Stomach (tissue), 8 donors: ENCODE measurements at regions not wholly inside any gene's neighbourhood (a gene's known extent, or its start where the extent isn't known, plus 50 kb on each side); places are given as distances from the start of the nearest gene placed in this dataset.

Source experiments
- DNase-seq, 2 donors: peaks; one replicate each; pipeline versions ENCODE4 v3.0.0 to v3.0.0-alpha.2; 2013 to 2019
- H3K27ac ChIP-seq, 5 donors: fragments of 200-600 bp in 4 of 5; sonication (generic) in 4 of 5; one replicate each; pipeline ENCODE4 v1.5.1; 2013 to 2019; ENCODE audit warnings: mild to moderate bottlenecking in 1 of 5, moderate library complexity in 1 of 5
- H3K27me3 ChIP-seq, 3 donors: fragments of 200-600 bp; sonication (generic); one replicate each; pipeline ENCODE4 v1.5.1; 2017 to 2019; ENCODE audit warnings: mixed run types in 1 of 3
- H3K36me3 ChIP-seq, 4 donors: fragments of 200-600 bp; sonication (generic); 1 replicate in 3 of 4; 2 replicates in 1 of 4; pipeline ENCODE4 v1.5.1; 2016 to 2019
- H3K4me1 ChIP-seq, 4 donors: fragments of 200-600 bp; sonication (generic); one replicate each; pipeline ENCODE4 v1.5.1; 2016 to 2019
- H3K4me3 ChIP-seq, 4 donors: fragments of 200-600 bp; sonication (generic) in 3 of 4; one replicate each; pipeline ENCODE4 v1.5.1; 2016 to 2019; ENCODE audit warnings: mild to moderate bottlenecking in 1 of 4
- H3K9me3 ChIP-seq, 4 donors: fragments of 200-600 bp; sonication (generic); one replicate each; pipeline ENCODE4 v1.5.1; 2016 to 2019
- EP300 ChIP-seq: sonication (generic); formaldehyde crosslinking; IDR thresholded peaks from one replicate; pipeline ENCODE4 v1.6.1; 2017; ENCODE audit warnings: antibody characterized with exemption
- POLR2A ChIP-seq, 4 donors: fragments of 450-650 bp; IDR thresholded peaks; one replicate each; pipeline ENCODE4 v1.6.1; 2016; ENCODE audit warnings: antibody characterized with exemption in 4 of 4, control low read depth in 2 of 4, mild to moderate bottlenecking in 1 of 4, moderate library complexity in 1 of 4
- POLR2AphosphoS5 ChIP-seq, 3 donors: sonication (generic); formaldehyde crosslinking; IDR thresholded peaks; one replicate each; pipeline ENCODE4 v1.6.1; 2016; ENCODE audit warnings: antibody characterized with exemption in 3 of 3
- WGBS, 5 donors: extraction: QIAGEN DNeasy Blood & Tissue Kit in 3 of 5; methylation state at CpG; one replicate each; pipeline versions ENCODE4 v1.1.5 to v1.1.7; 2013 to 2018; 5-methylcytosine and 5-hydroxymethylcytosine counted together
- intact Hi-C: fragments of 100-400 bp; cut with DNase I; formaldehyde crosslinking; loops from one replicate; pipeline ENCODE4 v1.15.1; 2023; ENCODE audit warnings: low total_unique reads
- TF ChIP-seq, protein P1 (sequence below), 7 experiments: fragments of 450-650 bp in 4 of 7; fragments of 200-600 bp in 3 of 7; sonication (generic) in 3 of 7; IDR thresholded peaks; one replicate each; pipeline ENCODE4 v1.5.1; 2016 to 2019; ENCODE audit warnings: antibody characterized with exemption in 7 of 7, control low read depth in 2 of 7, mild to moderate bottlenecking in 1 of 7
- donor health status: healthy with polysubstance abuse.
- donor health status: Bipolar disorder and iron deficiency.
- donor health status: healthy.

DNA sequence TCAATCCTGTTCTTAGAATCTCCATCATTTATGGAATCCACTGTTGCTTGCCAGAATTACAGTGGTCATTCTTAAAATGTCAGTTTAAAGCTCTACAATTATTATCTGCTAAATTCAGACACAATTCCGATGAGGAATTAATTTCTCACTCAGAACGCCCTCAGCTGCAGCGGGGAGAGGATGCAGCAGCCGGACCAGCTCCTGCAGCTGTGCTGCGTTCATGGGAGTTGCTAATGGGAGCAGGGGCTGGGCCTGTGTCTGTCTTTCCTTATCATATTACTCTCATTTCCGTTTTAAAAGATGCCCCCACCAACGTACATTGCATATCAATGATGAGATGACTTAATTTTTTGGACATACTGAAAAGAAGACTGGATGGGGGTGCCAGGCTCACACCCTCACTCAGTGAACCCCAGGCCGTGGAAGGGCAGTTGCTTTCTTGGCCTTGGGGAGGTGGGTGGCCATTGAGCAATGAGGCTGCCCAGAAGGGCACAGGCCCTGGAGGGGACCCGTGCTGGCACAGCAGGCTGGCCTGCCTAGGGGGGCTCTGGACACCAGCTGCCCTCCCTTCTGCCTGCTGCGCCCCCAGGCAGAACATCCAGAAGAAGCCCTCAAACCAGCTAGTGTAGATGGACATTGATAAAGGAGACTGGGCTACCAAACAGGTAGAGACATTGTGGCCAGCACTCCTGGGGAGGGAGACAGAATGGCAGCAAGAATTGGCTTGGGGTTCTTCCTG lies 503.6 kb upstream of the MYT1L start:
- intact Hi-C loops = no loop called here
- Histone ChIP-seq H3K4me3 (no peak overlapping the region), H3K9me3 (peaks cover 0 to 7% (median 0%) of the 10 kb centered on the region in 4 donors), H3K36me3 (no peaks in the 10 kb centered on the region), H3K27ac (no peak overlapping the region), H3K4me1 (no peaks in the 10 kb centered on the region), H3K27me3 (peaks cover 0 to 4% (median 0%) of the 10 kb centered on the region in 3 donors)
- 72 to 78% (median 76%) methylated on average over 10 of the region's 10 CpGs for WGBS, 5 donors
- peak in 1 of 2 donors; percentile 18 for DNase-seq
- TF ChIP-seq EP300 = no peak
- no peak for TF ChIP-seq POLR2A (IDR thresholded peaks at IDR 0.05)
- TF ChIP-seq POLR2AphosphoS5 (IDR thresholded peaks at IDR 0.05) = no peak
- TF ChIP-seq, protein P1, sequence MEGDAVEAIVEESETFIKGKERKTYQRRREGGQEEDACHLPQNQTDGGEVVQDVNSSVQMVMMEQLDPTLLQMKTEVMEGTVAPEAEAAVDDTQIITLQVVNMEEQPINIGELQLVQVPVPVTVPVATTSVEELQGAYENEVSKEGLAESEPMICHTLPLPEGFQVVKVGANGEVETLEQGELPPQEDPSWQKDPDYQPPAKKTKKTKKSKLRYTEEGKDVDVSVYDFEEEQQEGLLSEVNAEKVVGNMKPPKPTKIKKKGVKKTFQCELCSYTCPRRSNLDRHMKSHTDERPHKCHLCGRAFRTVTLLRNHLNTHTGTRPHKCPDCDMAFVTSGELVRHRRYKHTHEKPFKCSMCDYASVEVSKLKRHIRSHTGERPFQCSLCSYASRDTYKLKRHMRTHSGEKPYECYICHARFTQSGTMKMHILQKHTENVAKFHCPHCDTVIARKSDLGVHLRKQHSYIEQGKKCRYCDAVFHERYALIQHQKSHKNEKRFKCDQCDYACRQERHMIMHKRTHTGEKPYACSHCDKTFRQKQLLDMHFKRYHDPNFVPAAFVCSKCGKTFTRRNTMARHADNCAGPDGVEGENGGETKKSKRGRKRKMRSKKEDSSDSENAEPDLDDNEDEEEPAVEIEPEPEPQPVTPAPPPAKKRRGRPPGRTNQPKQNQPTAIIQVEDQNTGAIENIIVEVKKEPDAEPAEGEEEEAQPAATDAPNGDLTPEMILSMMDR (IDR thresholded peaks at IDR 0.05) = no peak

DNA sequence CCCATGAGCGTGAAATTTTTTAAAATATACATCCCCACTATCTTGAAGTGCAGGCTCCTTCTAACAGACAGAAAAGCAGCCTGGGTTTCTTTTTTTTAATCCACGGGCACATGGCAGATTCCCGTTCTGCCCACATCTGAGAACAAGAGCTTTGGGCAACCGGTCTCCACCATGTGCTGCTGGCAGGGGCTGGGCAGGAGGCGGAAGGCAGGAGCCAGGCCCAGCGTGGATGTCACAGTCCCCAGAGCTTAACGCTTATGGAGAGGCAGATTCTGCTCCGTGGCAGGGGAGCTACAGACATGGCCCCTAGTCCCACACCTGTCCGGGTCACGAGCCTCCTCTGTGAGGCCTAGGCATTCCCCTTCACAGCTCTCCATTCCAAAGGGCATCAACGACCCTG lies 503.0 kb upstream of the MYT1L start:
- intact Hi-C loops = no loop called here
- WGBS, 5 donors = 76 to 83% (median 79%) methylated on average over 11 of the region's 11 CpGs
- peak in 1 of 2 donors; percentile 14 for DNase-seq

DNA sequence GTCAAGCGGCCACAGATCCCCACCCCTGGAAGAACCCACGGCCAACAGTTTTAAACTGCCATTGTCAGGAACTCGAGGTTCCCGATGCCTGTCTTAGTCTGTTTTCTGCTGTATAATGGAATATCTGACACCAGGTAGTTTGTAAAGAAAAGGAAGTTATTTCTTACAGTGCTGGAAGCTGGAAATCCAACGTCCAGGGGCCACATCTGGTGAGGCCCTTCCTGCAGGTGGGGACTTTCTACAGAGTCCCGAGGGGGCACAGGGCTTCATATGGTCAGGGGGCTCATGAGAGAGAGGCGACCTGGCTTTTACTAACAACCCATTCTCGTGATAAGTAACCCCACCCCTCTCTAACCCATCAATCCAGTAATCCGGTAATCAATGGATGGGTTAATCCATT lies 501.6 kb upstream of the MYT1L start:
- Histone ChIP-seq H3K36me3 (no peaks in the 10 kb centered on the region), H3K9me3 (peaks cover 0 to 7% (median 0%) of the 10 kb centered on the region in 4 donors), H3K4me1 (no peaks in the 10 kb centered on the region), H3K27ac (no peak overlapping the region), H3K27me3 (peaks cover 0 to 4% (median 0%) of the 10 kb centered on the region in 3 donors), H3K4me3 (no peak overlapping the region)
- 77 to 84% (median 79%) methylated on average over 9 of the region's 9 CpGs for WGBS, 5 donors
- TF ChIP-seq EP300 = no peak
- TF ChIP-seq POLR2AphosphoS5 (IDR thresholded peaks at IDR 0.05) = no peak
- TF ChIP-seq, protein P1 (IDR thresholded peaks at IDR 0.05) = no peak
- no peak for TF ChIP-seq POLR2A (IDR thresholded peaks at IDR 0.05)
- intact Hi-C loops = no loop called here
- no peak for DNase-seq

More for the DNA sequence above, 503.0 kb upstream of the MYT1L start:
- Histone ChIP-seq H3K27ac (no peak overlapping the region), H3K4me3 (no peak overlapping the region), H3K4me1 (no peaks in the 10 kb centered on the region), H3K36me3 (no peaks in the 10 kb centered on the region), H3K9me3 (peaks cover 0 to 7% (median 0%) of the 10 kb centered on the region in 4 donors), H3K27me3 (peaks cover 0 to 4% (median 0%) of the 10 kb centered on the region in 3 donors)
- TF ChIP-seq, protein P1 (IDR thresholded peaks at IDR 0.05) = no peak
- TF ChIP-seq POLR2AphosphoS5 (IDR thresholded peaks at IDR 0.05) = no peak
- no peak for TF ChIP-seq POLR2A (IDR thresholded peaks at IDR 0.05)

DNA sequence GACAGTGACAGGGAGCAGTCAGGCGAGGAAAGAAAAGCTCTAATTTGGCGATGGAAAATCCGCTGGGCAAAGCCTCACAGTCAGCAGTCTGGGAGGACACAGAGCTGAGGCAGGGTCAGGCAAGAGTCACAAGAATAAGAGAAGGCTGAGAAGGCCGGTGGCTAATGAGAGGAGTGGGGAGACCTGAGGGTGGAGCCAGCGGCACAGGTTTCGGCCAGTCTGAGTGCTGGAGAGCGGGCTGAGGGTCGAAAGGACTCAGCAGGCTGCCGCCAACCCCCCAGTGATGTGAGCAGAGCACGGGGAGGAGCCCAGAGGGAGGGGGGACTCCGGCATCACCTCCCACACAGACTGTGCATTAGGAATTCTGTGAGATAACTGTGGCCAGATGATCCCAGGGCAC lies 500.6 kb upstream of the MYT1L start:
- no peaks in the 10 kb centered on the region for H3K4me1 ChIP-seq
- intact Hi-C loops = no loop called here
- WGBS, 5 donors = 35 to 49% (median 40%) methylated on average over 9 to 11 of the region's 11 CpGs
- no peaks in the 10 kb centered on the region for H3K36me3 ChIP-seq
- no peak overlapping the region for H3K27ac ChIP-seq
- H3K9me3 ChIP-seq = peaks cover 0 to 7% (median 0%) of the 10 kb centered on the region in 4 donors
- H3K4me3 ChIP-seq = no peak overlapping the region
- TF ChIP-seq POLR2A (IDR thresholded peaks at IDR 0.05) (no peak), POLR2AphosphoS5 (IDR thresholded peaks at IDR 0.05) (no peak), EP300 (no peak)
- TF ChIP-seq, protein P1 (IDR thresholded peaks at IDR 0.05) = no peak
- DNase-seq = peak in 1 of 2 donors; percentile 22
- peaks cover 0 to 4% (median 0%) of the 10 kb centered on the region in 3 donors for H3K27me3 ChIP-seq
